ENCODE measurements at regions not wholly inside any gene's neighbourhood (a gene's known extent, or its start where the extent isn't known, plus 50 kb on each side); places are given as distances from the start of the nearest gene placed in this dataset.

DNA sequence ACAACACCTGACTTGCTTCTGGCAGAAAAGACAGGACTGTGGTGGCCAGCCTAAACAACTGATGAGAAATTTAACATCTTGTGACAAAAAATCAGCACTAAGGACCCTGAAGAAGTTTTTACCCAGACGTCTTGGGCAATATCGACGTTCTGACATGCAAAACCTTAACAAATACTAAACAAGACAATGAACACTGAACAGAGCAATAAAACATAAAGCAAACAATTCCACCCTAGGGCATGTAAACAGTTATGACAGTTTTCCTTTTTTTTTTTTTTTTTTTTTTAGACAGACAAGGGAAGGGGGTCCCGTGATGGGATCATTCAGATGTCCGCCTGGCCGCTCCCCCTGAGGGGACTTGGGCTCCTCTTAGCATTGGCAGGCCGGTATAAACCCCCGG lies 738.0 kb downstream of the SI start:
- ATAC-seq: no peak
- H3K4me3 ChIP-seq (replicated peaks in 1 of 2; ENCODE audit: low read depth in 1 of 2, low read length in 2 of 2): no peak overlapping the region
- H3K36me3 ChIP-seq (ENCODE audit: control insufficient read depth in 1 of 2, insufficient read depth in 2 of 2, low read length in 2 of 2): no peaks in the 10 kb centered on the region
- ChIA-PET RAD21 (ENCODE audit: low non-redundant PET in 1 of 2, low total read pairs in 2 of 2, uncharacterized antibody in 2 of 2, unreplicated experiment in 2 of 2) (no interaction called here), POLR2A (no interaction called here), CTCF (no interaction called here)
- no peaks in the 10 kb centered on the region for H3K9me3 ChIP-seq (ENCODE audit: control insufficient read depth in 1 of 2, insufficient read depth in 1 of 2, low read depth in 1 of 2, low read length in 2 of 2)
- no peaks in the 10 kb centered on the region for H3K27me3 ChIP-seq (ENCODE audit: insufficient read depth, low read length)
- no peaks in the 10 kb centered on the region for H3K4me1 ChIP-seq (ENCODE audit: control insufficient read depth in 1 of 2, insufficient read depth in 2 of 2, low read length in 2 of 2)
- no peak for DNase-seq (ENCODE audit: low read depth, low spot score)
- intact Hi-C loops (cut with micrococcal nuclease): no loop called here
- H3K4me2 ChIP-seq (ENCODE audit: low read length): no peak overlapping the region
- H4K20me1 ChIP-seq (ENCODE audit: insufficient read depth): no peaks in the 10 kb centered on the region
- no peak overlapping the region for H3K9ac ChIP-seq (ENCODE audit: low read length)
- no TSS peak for BruUV-seq (replicated peaks)
- H3K79me2 ChIP-seq (ENCODE audit: insufficient read depth, low read length): no peaks in the 10 kb centered on the region
- H3K27ac ChIP-seq (ENCODE audit: low read depth, low read length): no peak overlapping the region
- TF ChIP-seq FOSL1 (IDR thresholded peaks at IDR 0.05; ENCODE audit: low read depth) (no peak), ZFX (IDR thresholded peaks at IDR 0.05) (no peak), YY1 (IDR thresholded peaks at IDR 0.05; ENCODE audit: extremely low read depth, insufficient replicate concordance, low read depth, low read length) (no peak), CBX3 (IDR thresholded peaks at IDR 0.05; ENCODE audit: low read depth) (no peak), EZH2 (IDR thresholded peaks at IDR 0.05) (no peak), RAD21 (IDR thresholded peaks at IDR 0.05; ENCODE audit: low read depth) (no peak)
- TF ChIP-seq, protein P1, sequence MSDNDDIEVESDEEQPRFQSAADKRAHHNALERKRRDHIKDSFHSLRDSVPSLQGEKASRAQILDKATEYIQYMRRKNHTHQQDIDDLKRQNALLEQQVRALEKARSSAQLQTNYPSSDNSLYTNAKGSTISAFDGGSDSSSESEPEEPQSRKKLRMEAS (IDR thresholded peaks at IDR 0.05): no peak
- no peak overlapping the region for H2AFZ ChIP-seq (ENCODE audit: low read depth, low read length, poor library complexity, severe bottlenecking)
- no peaks in the 10 kb centered on the region for H3K9me2 ChIP-seq (ENCODE audit: insufficient read depth)

DNA sequence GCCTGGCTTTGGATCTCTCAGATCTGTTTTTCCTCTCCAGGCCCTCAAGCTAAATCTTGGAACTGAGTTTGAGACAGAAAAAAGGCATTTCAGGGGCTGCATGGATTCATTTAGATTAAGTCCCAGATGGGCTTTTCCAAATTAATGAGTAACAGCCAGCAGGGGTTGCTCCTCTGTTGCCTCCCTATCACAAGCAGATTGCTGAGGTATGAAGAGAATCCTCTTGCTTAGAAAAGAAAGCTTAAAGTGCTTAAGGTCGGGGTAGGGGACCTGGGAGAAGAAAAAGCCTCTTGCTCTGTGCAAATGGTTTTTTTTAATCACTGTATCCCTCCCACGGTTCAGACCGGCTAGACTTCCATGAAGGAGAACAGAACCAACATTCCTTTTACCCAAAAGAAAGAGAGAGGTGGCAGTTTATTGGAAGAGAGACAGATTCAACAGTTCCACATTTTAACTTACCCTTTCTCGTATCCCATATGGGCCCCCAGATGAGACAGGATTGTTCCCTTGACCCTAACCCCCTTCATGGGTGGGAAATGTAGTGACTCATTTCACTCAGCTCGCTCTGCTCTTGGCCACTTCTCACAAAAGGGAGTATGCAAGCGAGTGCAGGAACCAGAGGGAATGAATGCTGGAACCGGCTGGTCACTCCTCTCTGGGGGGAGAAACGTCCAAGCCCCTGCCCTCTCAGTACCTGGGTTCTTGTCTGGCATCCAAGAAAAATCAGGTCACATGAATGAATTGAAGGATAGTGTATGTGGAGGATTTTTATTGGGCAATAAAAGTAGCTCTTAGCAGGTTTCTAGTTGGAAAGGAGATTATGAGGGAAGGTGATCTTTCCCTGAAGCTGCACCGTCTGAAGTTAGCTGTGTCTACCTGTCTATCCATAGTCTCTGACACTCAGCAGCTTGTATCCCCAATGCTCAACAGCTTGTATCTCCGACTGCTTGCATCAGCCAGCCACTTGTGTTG lies 745.2 kb downstream of the SI start:
- Histone ChIP-seq H3K36me3 (ENCODE audit: control insufficient read depth in 1 of 2, insufficient read depth in 2 of 2, low read length in 2 of 2) (no peaks in the 10 kb centered on the region), H4K20me1 (ENCODE audit: insufficient read depth) (no peaks in the 10 kb centered on the region), H3K27ac (ENCODE audit: low read depth, low read length) (no peak overlapping the region), H3K9me3 (ENCODE audit: control insufficient read depth in 1 of 2, insufficient read depth in 1 of 2, low read depth in 1 of 2, low read length in 2 of 2) (no peaks in the 10 kb centered on the region), H3K9ac (ENCODE audit: low read length) (no peak overlapping the region), H3K4me1 (ENCODE audit: control insufficient read depth in 1 of 2, insufficient read depth in 2 of 2, low read length in 2 of 2) (no peaks in the 10 kb centered on the region), H3K27me3 (ENCODE audit: insufficient read depth, low read length) (no peaks in the 10 kb centered on the region), H3K4me2 (ENCODE audit: low read length) (no peak overlapping the region), H3K9me2 (ENCODE audit: insufficient read depth) (no peaks in the 10 kb centered on the region), H2AFZ (ENCODE audit: low read depth, low read length, poor library complexity, severe bottlenecking) (no peak overlapping the region), H3K4me3 (replicated peaks in 1 of 2; ENCODE audit: low read depth in 1 of 2, low read length in 2 of 2) (no peak overlapping the region), H3K79me2 (ENCODE audit: insufficient read depth, low read length) (no peaks in the 10 kb centered on the region)
- no TSS peak for BruUV-seq (replicated peaks)
- RAD21 ChIA-PET (ENCODE audit: low non-redundant PET in 1 of 2, low total read pairs in 2 of 2, uncharacterized antibody in 2 of 2, unreplicated experiment in 2 of 2): no interaction called here
- ATAC-seq: no peak
- intact Hi-C loops (cut with micrococcal nuclease): no loop called here
- no peak for DNase-seq (ENCODE audit: low read depth, low spot score)
- CTCF ChIA-PET: no interaction called here
- POLR2A ChIA-PET: no interaction called here
- TF ChIP-seq ZNF274 (IDR thresholded peaks at IDR 0.05; ENCODE audit: low read depth, low read length) (no peak), TCF7L2 (IDR thresholded peaks at IDR 0.05; ENCODE audit: borderline replicate concordance, extremely low read depth, insufficient read depth, insufficient read length) (no peak), YY1 (IDR thresholded peaks at IDR 0.05; ENCODE audit: extremely low read depth, insufficient replicate concordance, low read depth, low read length) (no peak), SRF (IDR thresholded peaks at IDR 0.05; ENCODE audit: low read depth) (no peak), SP1 (IDR thresholded peaks at IDR 0.05; ENCODE audit: low read depth) (no peak), POLR2AphosphoS5 (IDR thresholded peaks at IDR 0.05; ENCODE audit: low read depth, low read length) (no peak), EZH2 (IDR thresholded peaks at IDR 0.05) (no peak)
- TF ChIP-seq, protein P2, sequence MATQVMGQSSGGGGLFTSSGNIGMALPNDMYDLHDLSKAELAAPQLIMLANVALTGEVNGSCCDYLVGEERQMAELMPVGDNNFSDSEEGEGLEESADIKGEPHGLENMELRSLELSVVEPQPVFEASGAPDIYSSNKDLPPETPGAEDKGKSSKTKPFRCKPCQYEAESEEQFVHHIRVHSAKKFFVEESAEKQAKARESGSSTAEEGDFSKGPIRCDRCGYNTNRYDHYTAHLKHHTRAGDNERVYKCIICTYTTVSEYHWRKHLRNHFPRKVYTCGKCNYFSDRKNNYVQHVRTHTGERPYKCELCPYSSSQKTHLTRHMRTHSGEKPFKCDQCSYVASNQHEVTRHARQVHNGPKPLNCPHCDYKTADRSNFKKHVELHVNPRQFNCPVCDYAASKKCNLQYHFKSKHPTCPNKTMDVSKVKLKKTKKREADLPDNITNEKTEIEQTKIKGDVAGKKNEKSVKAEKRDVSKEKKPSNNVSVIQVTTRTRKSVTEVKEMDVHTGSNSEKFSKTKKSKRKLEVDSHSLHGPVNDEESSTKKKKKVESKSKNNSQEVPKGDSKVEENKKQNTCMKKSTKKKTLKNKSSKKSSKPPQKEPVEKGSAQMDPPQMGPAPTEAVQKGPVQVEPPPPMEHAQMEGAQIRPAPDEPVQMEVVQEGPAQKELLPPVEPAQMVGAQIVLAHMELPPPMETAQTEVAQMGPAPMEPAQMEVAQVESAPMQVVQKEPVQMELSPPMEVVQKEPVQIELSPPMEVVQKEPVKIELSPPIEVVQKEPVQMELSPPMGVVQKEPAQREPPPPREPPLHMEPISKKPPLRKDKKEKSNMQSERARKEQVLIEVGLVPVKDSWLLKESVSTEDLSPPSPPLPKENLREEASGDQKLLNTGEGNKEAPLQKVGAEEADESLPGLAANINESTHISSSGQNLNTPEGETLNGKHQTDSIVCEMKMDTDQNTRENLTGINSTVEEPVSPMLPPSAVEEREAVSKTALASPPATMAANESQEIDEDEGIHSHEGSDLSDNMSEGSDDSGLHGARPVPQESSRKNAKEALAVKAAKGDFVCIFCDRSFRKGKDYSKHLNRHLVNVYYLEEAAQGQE (IDR thresholded peaks at IDR 0.05; ENCODE audit: low read depth): no peak
- TF ChIP-seq, protein P3, sequence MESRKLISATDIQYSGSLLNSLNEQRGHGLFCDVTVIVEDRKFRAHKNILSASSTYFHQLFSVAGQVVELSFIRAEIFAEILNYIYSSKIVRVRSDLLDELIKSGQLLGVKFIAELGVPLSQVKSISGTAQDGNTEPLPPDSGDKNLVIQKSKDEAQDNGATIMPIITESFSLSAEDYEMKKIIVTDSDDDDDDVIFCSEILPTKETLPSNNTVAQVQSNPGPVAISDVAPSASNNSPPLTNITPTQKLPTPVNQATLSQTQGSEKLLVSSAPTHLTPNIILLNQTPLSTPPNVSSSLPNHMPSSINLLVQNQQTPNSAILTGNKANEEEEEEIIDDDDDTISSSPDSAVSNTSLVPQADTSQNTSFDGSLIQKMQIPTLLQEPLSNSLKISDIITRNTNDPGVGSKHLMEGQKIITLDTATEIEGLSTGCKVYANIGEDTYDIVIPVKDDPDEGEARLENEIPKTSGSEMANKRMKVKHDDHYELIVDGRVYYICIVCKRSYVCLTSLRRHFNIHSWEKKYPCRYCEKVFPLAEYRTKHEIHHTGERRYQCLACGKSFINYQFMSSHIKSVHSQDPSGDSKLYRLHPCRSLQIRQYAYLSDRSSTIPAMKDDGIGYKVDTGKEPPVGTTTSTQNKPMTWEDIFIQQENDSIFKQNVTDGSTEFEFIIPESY (IDR thresholded peaks at IDR 0.05; ENCODE audit: extremely low read depth, insufficient replicate concordance, low read length): no peak

Measured in HCT116 (cell line).